Endothelial cell of umbilical vein (primary cell): ENCODE measurements at regions not wholly inside any gene's neighbourhood (a gene's known extent, or its start where the extent isn't known, plus 50 kb on each side); places are given as distances from the start of the nearest gene placed in this dataset.

Experiments
- BruUV-seq: library from RNA; stranded (reverse); fragments of 400-500 nt; replicated peaks from 2 replicates; lab custom pipeline; 2021; lab: Mats Ljungman, UMichigan
- CTCF ChIA-PET: fragments of 300-600, 350-600 bp; sonication (Branson Sonifier 250); formaldehyde crosslinking; loops from one replicate; lab custom pipeline; 2021; ENCODE audit warnings: antibody characterized with exemption, inconsistent platforms; lab: Charles Lee
- POLR2A ChIA-PET: fragments of 300-600, 350-600 bp; sonication (Branson Sonifier 250); formaldehyde crosslinking; loops from one replicate; lab custom pipeline; 2021; ENCODE audit warnings: antibody characterized with exemption, inconsistent platforms; lab: Charles Lee
- DNase-seq: peaks from one replicate; pipeline ENCODE4 v3.0.0-alpha.2; 2011; ENCODE audit warnings: low read depth, low spot score
- FAIRE-seq: peaks from 2 replicates; lab custom pipeline; 2011; peaks lifted over from hg19 to GRCh38; lab: Jason Lieb, UNC
- H2AFZ ChIP-seq: 2 replicates; pipeline ENCODE4 v1.6.0; 2012; ENCODE audit warnings: low read depth, low read length, control low read depth, inconsistent platforms
- H3K27ac ChIP-seq: 2 replicates; pipeline ENCODE4 v1.5.1; 2011; ENCODE audit warnings: low read depth, mild to moderate bottlenecking, control low read depth, low read length, moderate library complexity; ENCODE audit not compliant: insufficient read depth
- H3K27me3 ChIP-seq, 2 experiments: 2 replicates each; pipeline versions ENCODE4 v1.6.0 to v1.6.1; 2011; ENCODE audit warnings: low read length in 2 of 2, mixed read lengths in 1 of 2; ENCODE audit not compliant: control insufficient read depth in 2 of 2, insufficient read depth in 2 of 2
- H3K36me3 ChIP-seq, 2 experiments: 2 replicates in 1 of 2; 3 replicates in 1 of 2; pipeline ENCODE4 v1.5.1; 2011; ENCODE audit warnings: low read length in 2 of 2, mild to moderate bottlenecking in 1 of 2, moderate library complexity in 1 of 2; ENCODE audit not compliant: control insufficient read depth in 2 of 2, insufficient read depth in 2 of 2; ENCODE audit errors: extremely low read depth in 1 of 2
- H3K4me1 ChIP-seq: 3 replicates; pipeline ENCODE4 v1.5.1; 2011; ENCODE audit warnings: mild to moderate bottlenecking, low read length; ENCODE audit not compliant: control insufficient read depth, insufficient read depth; ENCODE audit errors: extremely low read depth
- H3K4me2 ChIP-seq: 2 replicates; pipeline ENCODE4 v1.6.1; 2011; ENCODE audit warnings: low read length, control low read depth, mixed read lengths; ENCODE audit not compliant: insufficient read depth
- H3K4me3 ChIP-seq, 3 experiments: fragments of 200-600 bp in 1 of 3; sonication (generic), shearing (Covaris generic) in 1 of 3; replicated peaks in 1 of 3; 2 replicates each; pipeline ENCODE4 v1.5.1; 2011 to 2016; ENCODE audit warnings: control low read depth in 3 of 3, low read length in 3 of 3, mild to moderate bottlenecking in 2 of 3, inconsistent platforms in 1 of 3, low read depth in 1 of 3, moderate library complexity in 1 of 3; ENCODE audit not compliant: insufficient read depth in 1 of 3
- H3K79me2 ChIP-seq: 2 replicates; pipeline ENCODE4 v1.6.0; 2012; ENCODE audit warnings: low read length, inconsistent platforms; ENCODE audit not compliant: control insufficient read depth, insufficient read depth
- H3K9ac ChIP-seq: replicated peaks from 2 replicates; pipeline ENCODE3; 2011; ENCODE audit warnings: low read length, control low read depth; ENCODE audit not compliant: insufficient read depth; ENCODE audit errors: extremely low read depth
- H3K9me1 ChIP-seq: replicated peaks from 3 replicates; pipeline ENCODE4 v1.6.0; 2011; ENCODE audit warnings: mild to moderate bottlenecking, low read length; ENCODE audit not compliant: control insufficient read depth, insufficient read depth; ENCODE audit errors: extremely low read depth
- H3K9me3 ChIP-seq: replicated peaks from 2 replicates; pipeline ENCODE4 v1.5.1; 2012; ENCODE audit warnings: low read length, inconsistent platforms; ENCODE audit not compliant: control insufficient read depth, insufficient read depth
- H4K20me1 ChIP-seq: replicated peaks from 2 replicates; pipeline ENCODE3; 2011; ENCODE audit warnings: mild to moderate bottlenecking, low read length; ENCODE audit not compliant: control insufficient read depth, insufficient read depth; ENCODE audit errors: extremely low read depth
- CTCF ChIP-seq, 2 donors: IDR thresholded peaks; 1 replicate in 1 of 2; 2 replicates in 1 of 2; pipeline ENCODE4 v1.5.1; 2011; ENCODE audit warnings: low read length in 2 of 2, mild to moderate bottlenecking in 2 of 2, moderate library complexity in 2 of 2, control low read depth in 1 of 2, inconsistent platforms in 1 of 2, low read depth in 1 of 2; ENCODE audit not compliant: insufficient read depth in 1 of 2; ENCODE audit errors: extremely low read depth in 1 of 2
- EZH2 ChIP-seq: IDR thresholded peaks from 2 replicates; pipeline ENCODE4 v1.6.1; 2012; ENCODE audit warnings: borderline replicate concordance, low read depth, mild to moderate bottlenecking, moderate library complexity, low read length, inconsistent platforms; ENCODE audit not compliant: severe bottlenecking
- FOS ChIP-seq: IDR thresholded peaks from 2 replicates; pipeline ENCODE4 v1.6.1; 2011; ENCODE audit warnings: mild to moderate bottlenecking, low read length, moderate library complexity, borderline replicate concordance; ENCODE audit not compliant: insufficient read depth
- GATA2 ChIP-seq: IDR thresholded peaks from 2 replicates; pipeline ENCODE4 v1.7.0; 2011; ENCODE audit warnings: low read depth, mild to moderate bottlenecking, moderate library complexity, mixed read lengths, low read length; ENCODE audit not compliant: insufficient read length, insufficient read depth
- JUN ChIP-seq: IDR thresholded peaks from 2 replicates; pipeline ENCODE4 v1.6.1; 2011; ENCODE audit warnings: borderline replicate concordance, low read depth; ENCODE audit not compliant: insufficient read length, insufficient read depth
- MAX ChIP-seq: IDR thresholded peaks from 2 replicates; pipeline ENCODE4 v1.6.1; 2011; ENCODE audit not compliant: insufficient read depth, insufficient read length
- MYC ChIP-seq: IDR thresholded peaks from one replicate; pipeline ENCODE4 v1.6.1; 2011; ENCODE audit warnings: mild to moderate bottlenecking, low read depth, low read length
- POLR2A ChIP-seq: IDR thresholded peaks from 2 replicates; pipeline ENCODE4 v1.6.1; 2012; ENCODE audit warnings: low read depth, mild to moderate bottlenecking, control low read depth, low read length
- POLR2AphosphoS5 ChIP-seq: IDR thresholded peaks from 2 replicates; pipeline ENCODE4 v1.6.1; 2012; ENCODE audit warnings: low read depth, mild to moderate bottlenecking, control low read depth, low read length, moderate library complexity; ENCODE audit not compliant: insufficient read depth
- dilution Hi-C: fragments of 300-500 bp; cut with MboI; formaldehyde crosslinking; loops from one replicate; pipeline ENCODE4 v1.15.0; 2019; ENCODE audit warnings: low sequenced_read_pairs; ENCODE audit not compliant: extremely low pct_ligation_motif_present
- intact Hi-C: fragments of 100-400 bp; cut with micrococcal nuclease; formaldehyde crosslinking; loops from one replicate; pipeline ENCODE4 v1.10.0; 2022

GRCh38 chr1:192729500-192729899, 79.3 kb upstream of the RGS2 start:
- no peak overlapping the region for H3K4me2 ChIP-seq
- intact Hi-C loops (no loop called here), dilution Hi-C loops (no loop called here)
- no TSS peak for BruUV-seq
- no peak overlapping the region for H3K27ac ChIP-seq
- H3K4me1 ChIP-seq: no peaks in the 10 kb centered on the region
- no peak overlapping the region for H3K9ac ChIP-seq
- H3K36me3 ChIP-seq: no peaks in the 10 kb centered on the region
- TF ChIP-seq CTCF (IDR thresholded peaks at IDR 0.05; ENCODE audit: extremely low read depth in 1 of 2, insufficient read depth in 1 of 2, low read depth in 1 of 2, low read length in 2 of 2) (no peak), JUN (no peak), POLR2A (no peak), EZH2 (no peak), POLR2AphosphoS5 (no peak)
- peak; percentile 11 for DNase-seq
- H2AFZ ChIP-seq: no peak overlapping the region
- ChIA-PET POLR2A (no interaction called here), CTCF (interaction anchor here (1.0 to 1.8 kb wide), 3 partner anchors 9 to 16 kb away, joined by 3 to 6 read pairs (median 3); no protein-coding TSS in a partner anchor)
- H3K4me3 ChIP-seq: no peak overlapping the region
- FAIRE-seq: no peak
- H3K9me3 ChIP-seq: no peaks in the 10 kb centered on the region
- H4K20me1 ChIP-seq: no peaks in the 10 kb centered on the region
- no peaks in the 10 kb centered on the region for H3K79me2 ChIP-seq
- no peaks in the 10 kb centered on the region for H3K27me3 ChIP-seq
- H3K9me1 ChIP-seq: no peaks in the 10 kb centered on the region

- TF ChIP-seq MAX: no peak
- no peak for TF ChIP-seq JUN
- no peak for TF ChIP-seq CTCF (IDR thresholded peaks at IDR 0.05; ENCODE audit: extremely low read depth in 1 of 2, insufficient read depth in 1 of 2, low read depth in 1 of 2, low read length in 2 of 2)
- no peak for TF ChIP-seq POLR2AphosphoS5
- TF ChIP-seq EZH2: no peak
- no peak for TF ChIP-seq FOS
- TF ChIP-seq POLR2A: no peak
- TF ChIP-seq GATA2: no peak
- TF ChIP-seq MYC: no peak
- Histone ChIP-seq H4K20me1 (no peaks in the 10 kb centered on the region), H3K79me2 (no peaks in the 10 kb centered on the region), H2AFZ (no peak overlapping the region), H3K9ac (no peak overlapping the region), H3K4me3 (no peak overlapping the region), H3K36me3 (no peaks in the 10 kb centered on the region), H3K27me3 (no peaks in the 10 kb centered on the region), H3K9me1 (no peaks in the 10 kb centered on the region), H3K27ac (no peak overlapping the region), H3K9me3 (no peaks in the 10 kb centered on the region), H3K4me2 (no peak overlapping the region), H3K4me1 (no peaks in the 10 kb centered on the region)
- dilution Hi-C loops (no loop called here), intact Hi-C loops (no loop called here)
- FAIRE-seq (no peak), DNase-seq (no peak)
- CTCF ChIA-PET: no interaction called here
- POLR2A ChIA-PET: no interaction called here
- no TSS peak for BruUV-seq
Observed at GRCh38 chr1:192730198-192730597, 78.6 kb upstream of the RGS2 start.
